ENCODE measurements at regions not wholly inside any gene's neighbourhood (a gene's known extent, or its start where the extent isn't known, plus 50 kb on each side); places are given as distances from the start of the nearest gene placed in this dataset.

GRCh38 chr7:138235207-138235606 lies 158.9 kb downstream of the AKR1D1 start:
- TF ChIP-seq POLR2A (IDR thresholded peaks at IDR 0.05; ENCODE audit: low read depth, low read length) (no peak), CTCF (conservative IDR thresholded peaks at IDR 0.05; ENCODE audit: low read depth, low read length) (no peak), CEBPB (IDR thresholded peaks at IDR 0.05; ENCODE audit: low read depth, low read length) (no peak)
- TF ChIP-seq, protein P1, sequence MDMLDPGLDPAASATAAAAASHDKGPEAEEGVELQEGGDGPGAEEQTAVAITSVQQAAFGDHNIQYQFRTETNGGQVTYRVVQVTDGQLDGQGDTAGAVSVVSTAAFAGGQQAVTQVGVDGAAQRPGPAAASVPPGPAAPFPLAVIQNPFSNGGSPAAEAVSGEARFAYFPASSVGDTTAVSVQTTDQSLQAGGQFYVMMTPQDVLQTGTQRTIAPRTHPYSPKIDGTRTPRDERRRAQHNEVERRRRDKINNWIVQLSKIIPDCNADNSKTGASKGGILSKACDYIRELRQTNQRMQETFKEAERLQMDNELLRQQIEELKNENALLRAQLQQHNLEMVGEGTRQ (IDR thresholded peaks at IDR 0.05; ENCODE audit: low read depth, low read length): no peak

Measured in IMR-90 (cell line).